ENCODE measurements at regions not wholly inside any gene's neighbourhood (a gene's known extent, or its start where the extent isn't known, plus 50 kb on each side); places are given as distances from the start of the nearest gene placed in this dataset.

GRCh38 chr12:91846466-91847055 is 299.1 kb downstream of the BTG1 start (continued):
- TF ChIP-seq CTCF (IDR thresholded peaks at IDR 0.05; ENCODE audit: low read depth, low read length, missing input control) (no peak), FOXA1 (IDR thresholded peaks at IDR 0.05) (no peak), YY1 (IDR thresholded peaks at IDR 0.05) (no peak), FOXA2 (IDR thresholded peaks at IDR 0.05) (no peak), JUND (IDR thresholded peaks at IDR 0.05) (no peak), TAF1 (conservative IDR thresholded peaks at IDR 0.05) (no peak), HNF4A (conservative IDR thresholded peaks at IDR 0.05) (no peak), HNF4G (IDR thresholded peaks at IDR 0.05) (no peak)

- Histone ChIP-seq H3K4me1 (ENCODE audit: control insufficient read depth in 4 of 4, insufficient read depth in 4 of 4, low read length in 3 of 4) (no peaks in the 10 kb centered on the region), H3K9me3 (ENCODE audit: control insufficient read depth in 4 of 4, low read length in 3 of 4) (no peaks in the 10 kb centered on the region), H3K27ac (ENCODE audit: low read depth in 1 of 2, low read length in 2 of 2) (no peak overlapping the region), H3K9ac (ENCODE audit: low read depth in 1 of 2, low read length in 2 of 2) (no peak overlapping the region), H3K36me3 (ENCODE audit: control insufficient read depth in 4 of 4, insufficient read depth in 3 of 4, low read depth in 1 of 4, low read length in 3 of 4) (no peaks in the 10 kb centered on the region), H3K27me3 (ENCODE audit: control insufficient read depth in 4 of 4, insufficient read depth in 4 of 4, low read length in 3 of 4) (no peaks in the 10 kb centered on the region), H3K4me3 (ENCODE audit: low read depth in 1 of 3, low read length in 3 of 3) (no peak overlapping the region)
- TF ChIP-seq RXRA (IDR thresholded peaks at IDR 0.05), result no peak
- 96% methylated on average over 1 of the region's 1 CpG for WGBS
- no peak for DNase-seq (ENCODE audit: low spot score)
These were observed 300.3 kb downstream of the BTG1 start for GRCh38 chr12:91845365-91845764.

- Histone ChIP-seq H3K4me3 (ENCODE audit: low read depth in 1 of 3, low read length in 3 of 3) (no peak overlapping the region), H3K27ac (ENCODE audit: low read depth in 1 of 2, low read length in 2 of 2) (no peak overlapping the region), H3K4me1 (ENCODE audit: control insufficient read depth in 4 of 4, insufficient read depth in 4 of 4, low read length in 3 of 4) (no peaks in the 10 kb centered on the region), H3K9me3 (ENCODE audit: control insufficient read depth in 4 of 4, low read length in 3 of 4) (no peaks in the 10 kb centered on the region), H3K9ac (ENCODE audit: low read depth in 1 of 2, low read length in 2 of 2) (no peak overlapping the region), H3K27me3 (ENCODE audit: control insufficient read depth in 4 of 4, insufficient read depth in 4 of 4, low read length in 3 of 4) (no peaks in the 10 kb centered on the region), H3K36me3 (ENCODE audit: control insufficient read depth in 4 of 4, insufficient read depth in 3 of 4, low read depth in 1 of 4, low read length in 3 of 4) (no peaks in the 10 kb centered on the region)
- TF ChIP-seq YY1 (IDR thresholded peaks at IDR 0.05), result no peak
- no peak for DNase-seq (ENCODE audit: low spot score)
These were observed 303.8 kb downstream of the BTG1 start for GRCh38 chr12:91841822-91842221.

- TF ChIP-seq ZBTB33 (IDR thresholded peaks at IDR 0.05), result no peak
- no peak for TF ChIP-seq RXRA (IDR thresholded peaks at IDR 0.05)
- TF ChIP-seq FOXA2 (IDR thresholded peaks at IDR 0.05), result no peak
- no peak for TF ChIP-seq HNF4A (conservative IDR thresholded peaks at IDR 0.05)
- no peak for TF ChIP-seq NR2F2 (IDR thresholded peaks at IDR 0.05)
- no peak for TF ChIP-seq REST (IDR thresholded peaks at IDR 0.05)
- Histone ChIP-seq H3K27ac (ENCODE audit: low read depth in 1 of 2, low read length in 2 of 2) (no peak overlapping the region), H3K36me3 (ENCODE audit: control insufficient read depth in 4 of 4, insufficient read depth in 3 of 4, low read depth in 1 of 4, low read length in 3 of 4) (no peaks in the 10 kb centered on the region), H3K9me3 (ENCODE audit: control insufficient read depth in 4 of 4, low read length in 3 of 4) (no peaks in the 10 kb centered on the region), H3K27me3 (ENCODE audit: control insufficient read depth in 4 of 4, insufficient read depth in 4 of 4, low read length in 3 of 4) (no peaks in the 10 kb centered on the region), H3K4me1 (ENCODE audit: control insufficient read depth in 4 of 4, insufficient read depth in 4 of 4, low read length in 3 of 4) (no peaks in the 10 kb centered on the region), H3K9ac (ENCODE audit: low read depth in 1 of 2, low read length in 2 of 2) (no peak overlapping the region), H3K4me3 (ENCODE audit: low read depth in 1 of 3, low read length in 3 of 3) (no peak overlapping the region)
- WGBS, result 96% methylated on average over 1 of the region's 1 CpG
- DNase-seq (ENCODE audit: low spot score), result no peak
These were observed 308.9 kb downstream of the BTG1 start for GRCh38 chr12:91836696-91837095.

Data from liver (tissue), 8 donors.